GM12878 (cell line): ENCODE measurements at regions not wholly inside any gene's neighbourhood (a gene's known extent, or its start where the extent isn't known, plus 50 kb on each side); places are given as distances from the start of the nearest gene placed in this dataset.

ENCODE experiments used
- ATAC-seq: fragments of 200-7000 bp; cut with Tn5 transposase; 3 replicates; pipeline ENCODE4 v1.9.1; 2020; ENCODE audit warnings: mild to moderate bottlenecking, moderate library complexity
- BruUV-seq: library from RNA; stranded (reverse); fragments of 400-500 nt; replicated peaks from 2 replicates; lab custom pipeline; 2021; lab: Mats Ljungman, UMichigan
- CTCF ChIA-PET: fragments of 300-600 bp; sonication (Branson Sonifier 250); formaldehyde crosslinking; extraction: SDS; loops from one replicate; lab custom pipeline; 2021; ENCODE audit warnings: inconsistent platforms; lab: Yijun Ruan, JAX
- POLR2A ChIA-PET: fragments of 350-600 bp; formaldehyde crosslinking; extraction: SDS; loops from one replicate; lab custom pipeline; 2021; ENCODE audit warnings: inconsistent platforms; lab: Charles Lee
- RAD21 ChIA-PET: fragments of 300-600 bp; sonication (Branson Sonifier 250); formaldehyde crosslinking; loops from one replicate; lab custom pipeline; 2023; ENCODE audit warnings: antibody characterized with exemption; ENCODE audit not compliant: unreplicated experiment; lab: Charles Lee
- SMC1A ChIA-PET: fragments of 300-600 bp; sonication (Branson Sonifier 250); formaldehyde crosslinking; loops from one replicate; lab custom pipeline; 2023; ENCODE audit not compliant: unreplicated experiment, uncharacterized antibody; lab: Charles Lee
- DNase-seq: peaks from one replicate; pipeline ENCODE4 v3.0.0-alpha.2; 2011; ENCODE audit warnings: low read depth, low spot score
- FAIRE-seq: peaks from 3 replicates; lab custom pipeline; 2011; peaks lifted over from hg19 to GRCh38; lab: Jason Lieb, UNC
- H2AFZ ChIP-seq: 2 replicates; pipeline ENCODE4 v1.6.0; 2011; ENCODE audit warnings: low read depth, low read length, control low read depth; ENCODE audit not compliant: control insufficient read depth
- H3K27ac ChIP-seq: 2 replicates; pipeline ENCODE4 v1.5.1; 2011; ENCODE audit warnings: control low read depth; ENCODE audit not compliant: control insufficient read depth, insufficient read depth
- H3K27me3 ChIP-seq, 2 experiments: replicated peaks in 1 of 2; 2 replicates each; pipeline versions ENCODE4 v1.6.0 to v1.6.1; 2011; ENCODE audit warnings: low read length in 1 of 2; ENCODE audit not compliant: control insufficient read depth in 2 of 2, insufficient read depth in 2 of 2
- H3K36me3 ChIP-seq, 2 experiments: 2 replicates each; pipeline ENCODE4 v1.5.1; 2011; ENCODE audit warnings: low read length in 1 of 2; ENCODE audit not compliant: control insufficient read depth in 2 of 2, insufficient read depth in 2 of 2
- H3K4me1 ChIP-seq: 2 replicates; pipeline ENCODE4 v1.6.1; 2011; ENCODE audit warnings: mild to moderate bottlenecking, low read length, moderate library complexity, mixed read lengths; ENCODE audit not compliant: control insufficient read depth, insufficient read depth
- H3K4me2 ChIP-seq: 2 replicates; pipeline ENCODE4 v1.6.0; 2011; ENCODE audit warnings: control low read depth; ENCODE audit not compliant: control insufficient read depth, insufficient read depth
- H3K4me3 ChIP-seq: fragments of 200-600 bp; sonication (generic); 2 replicates; pipeline ENCODE4 v1.5.1; 2016
- H3K79me2 ChIP-seq: 2 replicates; pipeline ENCODE4 v1.6.0; 2011; ENCODE audit warnings: low read length; ENCODE audit not compliant: control insufficient read depth, insufficient read depth
- H3K9ac ChIP-seq: 2 replicates; pipeline ENCODE4 v1.8.0; 2011; ENCODE audit warnings: low read length, control low read depth, mixed read lengths; ENCODE audit not compliant: control insufficient read depth, insufficient read depth
- H3K9me3 ChIP-seq: replicated peaks from 3 replicates; pipeline ENCODE4 v1.5.1; 2011; ENCODE audit warnings: mild to moderate bottlenecking, low read length; ENCODE audit not compliant: control insufficient read depth, insufficient read depth
- H4K20me1 ChIP-seq: 2 replicates; pipeline ENCODE4 v1.6.0; 2011; ENCODE audit not compliant: control insufficient read depth, insufficient read depth
- EED ChIP-seq: sonication (generic); IDR thresholded peaks from 2 replicates; pipeline ENCODE4 v1.6.1; 2016; ENCODE audit warnings: antibody characterized with exemption, low read depth
- ELK1 ChIP-seq: IDR thresholded peaks from 2 replicates; pipeline ENCODE4 v1.6.1; 2012; ENCODE audit warnings: low read depth, low read length, improper control_type of control experiment
- EP300 ChIP-seq, 2 experiments: fragments of 150-350 bp in 1 of 2; IDR thresholded peaks; 2 replicates each; pipeline ENCODE4 v1.6.1; 2011 to 2012; ENCODE audit warnings: low read depth in 2 of 2, low read length in 2 of 2, borderline replicate concordance in 1 of 2, improper control_type of control experiment in 1 of 2, inconsistent platforms in 1 of 2; ENCODE audit not compliant: control insufficient read depth in 1 of 2
- FOXK2 ChIP-seq: fragments of 450-650 bp; IDR thresholded peaks from 2 replicates; pipeline ENCODE4 v1.6.1; 2017; ENCODE audit warnings: mild to moderate bottlenecking, moderate library complexity
- IKZF1 ChIP-seq: fragments of 450-650 bp; conservative IDR thresholded peaks from 2 replicates; pipeline ENCODE4 v1.6.1; 2017; ENCODE audit warnings: antibody characterized with exemption, mild to moderate bottlenecking
- IRF4 ChIP-seq: IDR thresholded peaks from 2 replicates; pipeline ENCODE4 v1.6.1; 2011; ENCODE audit warnings: low read depth, low read length
- JUNB ChIP-seq: IDR thresholded peaks from 2 replicates; pipeline ENCODE4 v1.6.1; 2016; ENCODE audit warnings: antibody characterized with exemption, mild to moderate bottlenecking
- LARP7 ChIP-seq: fragments of 450-650 bp; IDR thresholded peaks from 2 replicates; pipeline ENCODE4 v1.6.1; 2017; ENCODE audit warnings: mild to moderate bottlenecking
- NBN ChIP-seq: fragments of 450-650 bp; IDR thresholded peaks from 2 replicates; pipeline ENCODE4 v1.6.1; 2016
- NFIC ChIP-seq: IDR thresholded peaks from 2 replicates; pipeline ENCODE4 v1.6.1; 2012; ENCODE audit warnings: low read depth, mild to moderate bottlenecking, inconsistent platforms, low read length, moderate library complexity
- NR2F1 ChIP-seq: fragments of 450-650 bp; conservative IDR thresholded peaks from 2 replicates; pipeline ENCODE4 v1.6.1; 2017; ENCODE audit warnings: mild to moderate bottlenecking
- RCOR1 ChIP-seq: conservative IDR thresholded peaks from 2 replicates; pipeline ENCODE4 v1.6.1; 2012; ENCODE audit warnings: low read depth, low read length, improper control_type of control experiment
- SMAD1 ChIP-seq: fragments of 450-650 bp; IDR thresholded peaks from 2 replicates; pipeline ENCODE4 v1.6.1; 2018; ENCODE audit warnings: mild to moderate bottlenecking, low read depth; ENCODE audit not compliant: partially characterized antibody
- ZBTB33 ChIP-seq: fragments of 450-650 bp; IDR thresholded peaks from 2 replicates; pipeline ENCODE4 v1.6.1; 2017; ENCODE audit warnings: mild to moderate bottlenecking
- WGBS: methylation state at CpG from one replicate; pipeline ENCODE4 v1.1.6; 2016; ENCODE audit warnings: low lambda C conversion rate; ENCODE audit not compliant: insufficient replicate concordance, insufficient coverage; ENCODE audit errors: missing lambda C conversion rate; 5-methylcytosine and 5-hydroxymethylcytosine counted together
- in situ Hi-C: fragments of 300-500 bp; cut with MboI; formaldehyde crosslinking; loops from 9 replicates; pipeline ENCODE4 v1.14.3; 2018; ENCODE audit warnings: mixed read lengths
- intact Hi-C: fragments of 100-400 bp; cut with micrococcal nuclease; formaldehyde crosslinking; loops from one replicate; pipeline ENCODE4 v1.14.2; 2022; ENCODE audit not compliant: unreplicated experiment
- TF ChIP-seq, protein P1 (sequence below): fragments of 450-650 bp; formaldehyde crosslinking; IDR thresholded peaks from 2 replicates; pipeline ENCODE4 v1.5.0; 2022; ENCODE audit warnings: mild to moderate bottlenecking, missing genetic modification characterization

DNA sequence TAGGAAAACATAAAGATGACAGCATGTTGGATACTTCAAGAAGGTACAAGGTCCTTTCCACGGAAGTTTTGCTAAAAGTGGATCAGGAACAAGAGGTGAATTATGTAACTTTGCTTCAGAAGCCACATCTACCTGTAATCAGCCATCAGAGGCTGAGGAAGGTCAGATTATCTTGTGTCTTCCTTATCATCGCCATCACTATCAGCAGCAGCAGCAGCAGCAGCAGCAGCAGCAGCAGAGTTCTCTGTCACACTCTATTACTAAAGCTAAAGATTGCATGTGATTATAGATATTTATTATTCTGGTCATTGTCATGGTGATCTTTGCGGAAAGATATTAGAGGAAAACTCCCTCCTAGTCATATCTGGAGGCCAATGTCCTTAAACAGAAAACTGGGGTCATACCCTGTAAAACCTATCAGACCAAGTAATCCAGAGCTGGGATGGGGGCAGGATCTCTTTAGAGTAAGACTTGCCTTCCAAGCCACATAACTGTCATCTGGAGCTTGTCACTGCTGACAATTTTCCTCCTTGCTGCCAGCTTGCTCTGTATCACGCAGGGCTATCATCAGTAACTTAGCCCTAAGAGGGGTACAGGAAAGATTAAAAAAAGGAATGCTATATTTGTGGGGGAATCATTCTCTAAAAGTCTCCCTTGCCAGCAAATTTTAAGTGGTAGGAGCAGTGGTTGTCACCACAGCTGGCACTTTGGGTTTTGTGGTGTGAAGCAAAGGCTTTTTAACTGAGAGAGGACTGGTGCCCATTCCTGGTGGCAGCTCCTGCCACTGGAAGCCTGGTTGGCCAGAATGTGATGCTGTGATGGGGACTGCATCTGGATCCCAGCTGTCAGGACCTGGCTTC is 130.9 kb upstream of the RASGRP1 start:
- ATAC-seq (peak; percentile 51), FAIRE-seq (no peak), DNase-seq (no peak)
- no peaks in the 10 kb centered on the region for H3K27me3 ChIP-seq
- H3K79me2 ChIP-seq: no peaks in the 10 kb centered on the region
- peak overlapping the region; percentile 14; the same call in 1 of the 2 replicates for H3K9ac ChIP-seq
- H3K9me3 ChIP-seq: no peaks in the 10 kb centered on the region
- ChIA-PET POLR2A (interaction anchor here (0.5 to 3.4 kb wide), 3 partner anchors 8 to 195 kb away, joined by 4 to 21 read pairs (median 4); no protein-coding TSS in a partner anchor), SMC1A (interaction anchor here (0.6 to 11.9 kb wide), 22 partner anchors 9 to 271 kb away, joined by 3 to 249 read pairs (median 4); partner anchors contain the start of genes FAM98B and RASGRP1), RAD21 (interaction anchor here (0.7 to 8.9 kb wide), 17 partner anchors 8 to 255 kb away, joined by 3 to 224 read pairs (median 6); partner anchors contain the start of genes FAM98B and RASGRP1), CTCF (interaction anchor here (0.7 to 15.4 kb wide), 13 partner anchors 8 to 392 kb away, joined by 3 to 386 read pairs (median 4); partner anchors contain the start of genes FAM98B and RASGRP1)
- 61% methylated on average over 4 of the region's 4 CpGs for WGBS
- peak overlapping the region; percentile 40 for H3K27ac ChIP-seq
- no peak overlapping the region; the same call in 1 of the 2 replicates for H3K4me2 ChIP-seq
- peaks cover 29% of the 10 kb centered on the region for H3K4me1 ChIP-seq
- peak overlapping the region; percentile 71; the same call in 1 of the 2 replicates for H2AFZ ChIP-seq
- BruUV-seq: no TSS peak
- in situ Hi-C loops (loop anchor here (10.0 kb wide), 2 partner anchors 251 to 701 kb away; no protein-coding TSS in a partner anchor), intact Hi-C loops (loop anchor here (5.0 kb wide), 1 partner anchor 698 kb away; no protein-coding TSS in a partner anchor)
- H4K20me1 ChIP-seq: no peaks in the 10 kb centered on the region
- no peak overlapping the region for H3K4me3 ChIP-seq
- H3K36me3 ChIP-seq: no peaks in the 10 kb centered on the region
- TF ChIP-seq NFIC (peak; percentile 41; the same call in 1 of the 2 replicates), RCOR1 (no peak), LARP7 (no peak), IKZF1 (peak; percentile 13; the same call in 1 of the 2 replicates), EED (peak; percentile 56; the same call in 1 of the 2 replicates), NBN (no peak), FOXK2 (no peak), EP300 (IDR thresholded peaks at IDR 0.05; ENCODE audit: borderline replicate concordance in 1 of 2, control insufficient read depth in 1 of 2, low read depth in 2 of 2, low read length in 2 of 2) (peak in 1 of 2 experiments; percentile 52; a peak in 1 of 4 replicates), ZBTB33 (no peak), JUNB (peak; percentile 79), SMAD1 (no peak), ELK1 (no peak), NR2F1 (peak; percentile 85), IRF4 (0 out of 2 replicates have a peak, but pooled peaks have one; percentile 13)
- TF ChIP-seq, protein P1, sequence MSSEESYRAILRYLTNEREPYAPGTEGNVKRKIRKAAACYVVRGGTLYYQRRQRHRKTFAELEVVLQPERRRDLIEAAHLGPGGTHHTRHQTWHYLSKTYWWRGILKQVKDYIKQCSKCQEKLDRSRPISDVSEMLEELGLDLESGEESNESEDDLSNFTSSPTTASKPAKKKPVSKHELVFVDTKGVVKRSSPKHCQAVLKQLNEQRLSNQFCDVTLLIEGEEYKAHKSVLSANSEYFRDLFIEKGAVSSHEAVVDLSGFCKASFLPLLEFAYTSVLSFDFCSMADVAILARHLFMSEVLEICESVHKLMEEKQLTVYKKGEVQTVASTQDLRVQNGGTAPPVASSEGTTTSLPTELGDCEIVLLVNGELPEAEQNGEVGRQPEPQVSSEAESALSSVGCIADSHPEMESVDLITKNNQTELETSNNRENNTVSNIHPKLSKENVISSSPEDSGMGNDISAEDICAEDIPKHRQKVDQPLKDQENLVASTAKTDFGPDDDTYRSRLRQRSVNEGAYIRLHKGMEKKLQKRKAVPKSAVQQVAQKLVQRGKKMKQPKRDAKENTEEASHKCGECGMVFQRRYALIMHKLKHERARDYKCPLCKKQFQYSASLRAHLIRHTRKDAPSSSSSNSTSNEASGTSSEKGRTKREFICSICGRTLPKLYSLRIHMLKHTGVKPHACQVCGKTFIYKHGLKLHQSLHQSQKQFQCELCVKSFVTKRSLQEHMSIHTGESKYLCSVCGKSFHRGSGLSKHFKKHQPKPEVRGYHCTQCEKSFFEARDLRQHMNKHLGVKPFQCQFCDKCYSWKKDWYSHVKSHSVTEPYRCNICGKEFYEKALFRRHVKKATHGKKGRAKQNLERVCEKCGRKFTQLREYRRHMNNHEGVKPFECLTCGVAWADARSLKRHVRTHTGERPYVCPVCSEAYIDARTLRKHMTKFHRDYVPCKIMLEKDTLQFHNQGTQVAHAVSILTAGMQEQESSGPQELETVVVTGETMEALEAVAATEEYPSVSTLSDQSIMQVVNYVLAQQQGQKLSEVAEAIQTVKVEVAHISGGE (CRISPR knock-in tag): no peak
